OCI-LY1 (cell line): ENCODE measurements at regions not wholly inside any gene's neighbourhood (a gene's known extent, or its start where the extent isn't known, plus 50 kb on each side); places are given as distances from the start of the nearest gene placed in this dataset.

ENCODE experiments used
- EZH2 ChIP-seq: fragments of 200-600 bp; sonication (generic), shearing (Covaris generic); IDR thresholded peaks from 2 replicates; pipeline ENCODE4 v1.8.0; 2017; ENCODE audit warnings: borderline replicate concordance, mixed run types, mild to moderate bottlenecking, antibody characterized with exemption, low read length, moderate library complexity, mixed read lengths
- TF ChIP-seq, protein P1 (sequence below): fragments of 200-600 bp; sonication (generic), shearing (Covaris generic); IDR thresholded peaks from 2 replicates; pipeline ENCODE4 v1.5.1; 2017; ENCODE audit warnings: mild to moderate bottlenecking, antibody characterized with exemption, low read length, moderate library complexity, mixed read lengths

DNA sequence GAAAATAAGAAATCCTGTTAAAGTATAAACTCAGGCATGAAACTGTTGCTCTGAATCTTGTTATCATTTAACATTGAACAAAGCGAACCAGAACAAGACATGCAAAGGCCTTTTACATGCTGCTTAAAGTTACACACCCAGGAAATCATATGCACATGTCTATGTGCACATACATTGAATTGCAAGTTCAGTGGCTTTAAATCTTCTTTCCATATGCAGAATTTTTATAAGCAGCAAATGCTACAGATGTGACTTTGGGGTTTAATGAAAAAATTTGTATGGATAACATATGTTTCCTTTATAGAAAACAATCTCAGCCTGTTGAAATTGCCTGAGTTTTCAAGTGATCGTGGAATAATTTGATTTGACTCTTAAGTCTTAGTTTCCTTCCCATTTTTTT is 193.9 kb downstream of the AEBP2 start:
- TF ChIP-seq, protein P1, sequence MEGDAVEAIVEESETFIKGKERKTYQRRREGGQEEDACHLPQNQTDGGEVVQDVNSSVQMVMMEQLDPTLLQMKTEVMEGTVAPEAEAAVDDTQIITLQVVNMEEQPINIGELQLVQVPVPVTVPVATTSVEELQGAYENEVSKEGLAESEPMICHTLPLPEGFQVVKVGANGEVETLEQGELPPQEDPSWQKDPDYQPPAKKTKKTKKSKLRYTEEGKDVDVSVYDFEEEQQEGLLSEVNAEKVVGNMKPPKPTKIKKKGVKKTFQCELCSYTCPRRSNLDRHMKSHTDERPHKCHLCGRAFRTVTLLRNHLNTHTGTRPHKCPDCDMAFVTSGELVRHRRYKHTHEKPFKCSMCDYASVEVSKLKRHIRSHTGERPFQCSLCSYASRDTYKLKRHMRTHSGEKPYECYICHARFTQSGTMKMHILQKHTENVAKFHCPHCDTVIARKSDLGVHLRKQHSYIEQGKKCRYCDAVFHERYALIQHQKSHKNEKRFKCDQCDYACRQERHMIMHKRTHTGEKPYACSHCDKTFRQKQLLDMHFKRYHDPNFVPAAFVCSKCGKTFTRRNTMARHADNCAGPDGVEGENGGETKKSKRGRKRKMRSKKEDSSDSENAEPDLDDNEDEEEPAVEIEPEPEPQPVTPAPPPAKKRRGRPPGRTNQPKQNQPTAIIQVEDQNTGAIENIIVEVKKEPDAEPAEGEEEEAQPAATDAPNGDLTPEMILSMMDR = no peak
- no peak for TF ChIP-seq EZH2
